ENCODE measurements at regions not wholly inside any gene's neighbourhood (a gene's known extent, or its start where the extent isn't known, plus 50 kb on each side); places are given as distances from the start of the nearest gene placed in this dataset.

DNA sequence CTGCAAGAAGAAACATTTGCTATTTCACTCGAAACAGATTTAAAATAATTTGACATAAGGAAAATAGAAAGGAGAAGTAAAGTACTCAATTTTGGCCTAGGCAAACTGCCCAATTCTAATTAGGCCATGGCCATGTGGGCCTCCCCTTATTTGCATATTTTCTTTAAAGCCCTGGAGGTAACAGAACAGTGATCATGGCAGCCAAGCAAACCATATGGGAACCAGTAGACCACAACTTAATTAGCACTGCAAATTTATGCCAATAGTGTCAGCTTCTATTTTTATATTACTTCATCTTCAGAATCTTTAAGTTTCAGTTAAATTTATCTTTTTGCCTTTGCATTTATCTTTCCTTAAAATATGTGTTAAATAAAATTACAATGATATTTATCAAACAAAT, 63.3 kb upstream of the THSD7A start:
- H3K27ac ChIP-seq = no peak overlapping the region
- H3K4me2 ChIP-seq = peak overlapping the region in 1 of 11 experiments; percentile 41; a peak in 1 of 22 replicates
- H3K27me3 ChIP-seq = no peaks in the 10 kb centered on the region
- H3K36me3 ChIP-seq = no peaks in the 10 kb centered on the region
- no peak overlapping the region for H3K9ac ChIP-seq
- no peak overlapping the region for H3K4me3 ChIP-seq
- H4K20me1 ChIP-seq = no peaks in the 10 kb centered on the region
- no peak for TF ChIP-seq Cebpa-rat (IDR thresholded peaks at IDR 0.05)
- H3K4me1 ChIP-seq = peaks cover 0 to 4% (median 0%) of the 10 kb centered on the region in 10 experiments; a peak in 1 of 20 replicates
- no peaks in the 10 kb centered on the region for H3K9me3 ChIP-seq (replicated peaks in 1 of 11)

GRCh38 chr7:11896663-11897062, 64.7 kb upstream of the THSD7A start:
- H3K4me3 ChIP-seq = no peak overlapping the region
- H3K9ac ChIP-seq = no peak overlapping the region
- no peak overlapping the region for H3K4me2 ChIP-seq
- no peak for TF ChIP-seq Cebpa-rat (IDR thresholded peaks at IDR 0.05)
- H3K36me3 ChIP-seq = no peaks in the 10 kb centered on the region
- H3K27me3 ChIP-seq = no peaks in the 10 kb centered on the region
- H3K4me1 ChIP-seq = peaks cover 0 to 4% (median 0%) of the 10 kb centered on the region in 10 experiments; a peak in 1 of 20 replicates
- no peaks in the 10 kb centered on the region for H3K9me3 ChIP-seq (replicated peaks in 1 of 11)
- no peak overlapping the region for H3K27ac ChIP-seq
- H4K20me1 ChIP-seq = no peaks in the 10 kb centered on the region

GRCh38 chr7:11899247-11899646, 67.2 kb upstream of the THSD7A start:
- no peaks in the 10 kb centered on the region for H4K20me1 ChIP-seq
- H3K36me3 ChIP-seq = no peaks in the 10 kb centered on the region
- no peak for TF ChIP-seq Cebpa-rat (IDR thresholded peaks at IDR 0.05)
- H3K9me3 ChIP-seq (replicated peaks in 1 of 11) = no peaks in the 10 kb centered on the region
- H3K27me3 ChIP-seq = no peaks in the 10 kb centered on the region
- no peak overlapping the region for H3K27ac ChIP-seq
- no peak overlapping the region for H3K4me2 ChIP-seq
- peaks cover 0 to 4% (median 0%) of the 10 kb centered on the region in 10 experiments; a peak in 1 of 20 replicates for H3K4me1 ChIP-seq
- H3K9ac ChIP-seq = no peak overlapping the region
- H3K4me3 ChIP-seq = no peak overlapping the region

- Histone ChIP-seq H3K27ac (no peak overlapping the region), H4K20me1 (no peaks in the 10 kb centered on the region), H3K36me3 (no peaks in the 10 kb centered on the region), H3K4me3 (no peak overlapping the region), H3K9ac (no peak overlapping the region), H3K4me2 (no peak overlapping the region), H3K9me3 (replicated peaks in 1 of 11) (no peaks in the 10 kb centered on the region), H3K27me3 (no peaks in the 10 kb centered on the region), H3K4me1 (no peaks in the 10 kb centered on the region)
- TF ChIP-seq Cebpa-rat (IDR thresholded peaks at IDR 0.05) = no peak
Observed at GRCh38 chr7:11910253-11910652, 78.3 kb upstream of the THSD7A start.

- no peak overlapping the region for H3K27ac ChIP-seq
- H3K9ac ChIP-seq = no peak overlapping the region
- H3K4me1 ChIP-seq = no peaks in the 10 kb centered on the region
- no peaks in the 10 kb centered on the region for H3K27me3 ChIP-seq
- TF ChIP-seq Cebpa-rat (IDR thresholded peaks at IDR 0.05) = no peak
- no peak overlapping the region for H3K4me3 ChIP-seq
- H4K20me1 ChIP-seq = no peaks in the 10 kb centered on the region
- H3K4me2 ChIP-seq = no peak overlapping the region
- H3K36me3 ChIP-seq = no peaks in the 10 kb centered on the region
- H3K9me3 ChIP-seq (replicated peaks in 1 of 11) = no peaks in the 10 kb centered on the region
Observed at GRCh38 chr7:11911900-11912299, 79.9 kb upstream of the THSD7A start.

DNA sequence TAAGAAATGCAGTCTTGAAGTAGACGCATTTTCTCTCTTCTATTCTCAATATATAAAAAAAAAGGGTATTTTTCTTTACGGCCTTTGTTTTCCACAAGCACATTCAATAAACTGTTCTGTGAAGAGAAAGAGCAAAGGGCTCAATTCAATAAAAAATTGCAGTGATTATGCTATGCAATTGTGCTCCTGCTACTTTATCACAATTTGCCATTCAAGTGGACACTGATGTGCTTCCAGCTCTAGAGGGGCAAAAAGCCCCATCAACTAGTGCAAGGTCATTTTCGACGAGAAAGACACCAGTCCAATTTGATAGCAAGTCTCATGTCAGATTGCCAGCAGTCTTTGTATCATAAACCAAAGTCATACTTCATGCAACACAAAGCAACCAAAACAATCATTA, 82.6 kb upstream of the THSD7A start:
- no peak for TF ChIP-seq Cebpa-rat (IDR thresholded peaks at IDR 0.05)
- Histone ChIP-seq H4K20me1 (no peaks in the 10 kb centered on the region), H3K4me1 (no peaks in the 10 kb centered on the region), H3K27me3 (no peaks in the 10 kb centered on the region), H3K9ac (no peak overlapping the region), H3K4me3 (no peak overlapping the region), H3K36me3 (no peaks in the 10 kb centered on the region), H3K4me2 (no peak overlapping the region), H3K9me3 (replicated peaks in 1 of 11) (no peaks in the 10 kb centered on the region), H3K27ac (no peak overlapping the region)

DNA sequence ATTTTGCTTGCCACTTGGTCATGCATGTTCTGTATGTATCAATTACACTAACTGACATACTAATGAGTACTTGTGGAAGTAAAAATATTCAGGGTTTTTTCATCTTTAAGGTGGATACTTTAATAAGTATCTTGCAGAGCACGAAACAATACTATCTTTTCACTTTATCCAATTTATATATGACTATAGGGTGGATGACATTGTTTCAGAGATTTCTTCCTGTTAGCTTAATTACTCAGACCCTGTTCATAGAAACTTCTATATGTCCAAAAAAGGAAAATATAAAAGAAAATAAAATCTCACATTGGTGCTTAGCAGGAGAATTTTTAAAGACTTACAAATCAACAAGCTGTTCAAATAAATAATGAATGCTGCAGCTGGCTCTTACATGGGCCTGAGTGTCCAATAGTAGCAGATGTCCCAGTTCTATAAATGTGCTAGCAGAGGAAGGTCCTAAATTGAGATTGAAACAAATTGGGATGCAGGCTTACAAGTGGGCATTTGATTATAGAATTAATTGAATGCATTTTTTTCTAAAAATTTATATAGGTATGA, 91.5 kb upstream of the THSD7A start:
- Histone ChIP-seq H3K27me3 (no peaks in the 10 kb centered on the region), H3K4me2 (no peak overlapping the region), H3K4me1 (no peaks in the 10 kb centered on the region), H3K9ac (no peak overlapping the region), H3K27ac (no peak overlapping the region), H3K4me3 (no peak overlapping the region), H4K20me1 (no peaks in the 10 kb centered on the region), H3K9me3 (replicated peaks in 1 of 11) (no peaks in the 10 kb centered on the region), H3K36me3 (no peaks in the 10 kb centered on the region)
- TF ChIP-seq Cebpa-rat (IDR thresholded peaks at IDR 0.05) = no peak

GRCh38 chr7:11931307-11931706, 99.3 kb upstream of the THSD7A start:
- Histone ChIP-seq H3K27ac (no peak overlapping the region), H3K4me1 (no peaks in the 10 kb centered on the region), H3K4me3 (no peak overlapping the region), H3K4me2 (no peak overlapping the region), H3K27me3 (no peaks in the 10 kb centered on the region), H3K36me3 (no peaks in the 10 kb centered on the region), H3K9me3 (replicated peaks in 1 of 11) (no peaks in the 10 kb centered on the region), H3K9ac (no peak overlapping the region), H4K20me1 (no peaks in the 10 kb centered on the region)
- TF ChIP-seq Cebpa-rat (IDR thresholded peaks at IDR 0.05) = no peak

DNA sequence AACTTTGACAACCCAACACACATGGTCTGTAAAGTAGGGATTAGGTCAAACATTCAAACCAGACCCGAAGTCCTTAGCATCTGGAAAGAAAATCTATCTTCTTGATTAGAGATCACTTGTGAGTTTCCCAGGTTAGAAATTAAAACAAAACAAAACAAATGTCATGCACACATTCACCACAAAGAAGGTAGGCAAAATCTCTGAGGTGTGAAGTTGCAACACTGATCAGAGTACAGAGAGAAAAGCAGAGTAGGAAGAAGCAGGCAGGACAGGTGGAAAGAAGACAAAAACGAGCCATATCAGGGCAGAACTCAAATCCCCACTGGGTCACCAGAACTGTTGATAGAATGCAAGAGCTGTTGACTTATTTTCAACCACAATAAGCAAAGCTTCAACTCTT, 102.8 kb upstream of the THSD7A start:
- Histone ChIP-seq H3K4me2 (no peak overlapping the region), H3K4me3 (no peak overlapping the region), H3K36me3 (no peaks in the 10 kb centered on the region), H3K27ac (no peak overlapping the region), H4K20me1 (no peaks in the 10 kb centered on the region), H3K4me1 (no peaks in the 10 kb centered on the region), H3K27me3 (no peaks in the 10 kb centered on the region), H3K9me3 (replicated peaks in 1 of 11) (no peaks in the 10 kb centered on the region), H3K9ac (no peak overlapping the region)
- TF ChIP-seq Cebpa-rat (IDR thresholded peaks at IDR 0.05) = no peak

- no peak overlapping the region for H3K4me2 ChIP-seq
- no peaks in the 10 kb centered on the region for H3K4me1 ChIP-seq
- no peaks in the 10 kb centered on the region for H3K27me3 ChIP-seq
- no peak for TF ChIP-seq Cebpa-rat (IDR thresholded peaks at IDR 0.05)
- H4K20me1 ChIP-seq = no peaks in the 10 kb centered on the region
- H3K36me3 ChIP-seq = no peaks in the 10 kb centered on the region
- no peak overlapping the region for H3K9ac ChIP-seq
- H3K9me3 ChIP-seq (replicated peaks in 1 of 11) = no peaks in the 10 kb centered on the region
- H3K27ac ChIP-seq = no peak overlapping the region
- no peak overlapping the region for H3K4me3 ChIP-seq
Observed at GRCh38 chr7:11935905-11936304, 103.9 kb upstream of the THSD7A start.

All from BLaER1 treated with 17β-estradiol and CSF1 and Interleukin-3, amounts not matched to agents 10 nM and 100 nM (cell line).